ENCODE measurements at regions not wholly inside any gene's neighbourhood (a gene's known extent, or its start where the extent isn't known, plus 50 kb on each side); places are given as distances from the start of the nearest gene placed in this dataset.
"Not testable (repeated sequence)": the region's sequence is repeated elsewhere in the genome, so short reads cannot be mapped to it uniquely, and the experiment has no call there.

DNA sequence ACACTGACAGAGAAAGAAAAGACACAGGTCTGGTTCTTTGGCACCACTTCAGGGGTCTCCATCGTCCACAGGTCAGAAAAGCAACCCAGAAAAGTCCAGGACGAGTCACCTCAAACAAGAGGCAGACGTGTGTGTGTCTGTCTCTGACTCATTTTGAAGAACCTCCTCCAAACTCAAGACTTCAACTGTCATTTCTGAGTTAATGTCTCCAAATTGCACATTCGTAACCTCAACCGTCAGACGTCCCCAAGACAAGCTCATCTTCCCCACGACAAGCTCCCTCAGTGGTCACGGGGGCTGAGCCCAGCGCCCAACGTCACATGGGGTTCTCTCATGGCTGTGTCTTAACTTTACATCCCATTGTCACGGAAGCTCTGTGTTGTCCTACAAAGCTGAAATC lies 70.2 kb upstream of the TNK2 start:
- H3K36me3 ChIP-seq (ENCODE audit: control insufficient read depth, insufficient read depth, low read length); H3K4me1 ChIP-seq (ENCODE audit: control insufficient read depth, extremely low read depth, insufficient read depth, low read length); H3K79me2 ChIP-seq (ENCODE audit: control insufficient read depth, insufficient read depth, low read length); H3K4me3 ChIP-seq (replicated peaks in 1 of 4; ENCODE audit: control extremely low read depth in 1 of 4, insufficient read depth in 1 of 4, low read depth in 3 of 4, low read length in 4 of 4); H3K9ac ChIP-seq (ENCODE audit: insufficient read depth, low read length); H3K9me3 ChIP-seq (ENCODE audit: control insufficient read depth, insufficient read depth, low read depth, low read length); H3K4me2 ChIP-seq (ENCODE audit: extremely low read depth, insufficient read depth, low read length); DNase-seq (ENCODE audit: low read depth in 2 of 2); H3K27me3 ChIP-seq (ENCODE audit: control insufficient read depth, insufficient read depth, low read length); H3K27ac ChIP-seq (ENCODE audit: insufficient read depth, low read length); H4K20me1 ChIP-seq (ENCODE audit: control insufficient read depth, extremely low read depth, insufficient read depth, low read length); H2AFZ ChIP-seq (ENCODE audit: low read length): not testable (repeated sequence)

DNA sequence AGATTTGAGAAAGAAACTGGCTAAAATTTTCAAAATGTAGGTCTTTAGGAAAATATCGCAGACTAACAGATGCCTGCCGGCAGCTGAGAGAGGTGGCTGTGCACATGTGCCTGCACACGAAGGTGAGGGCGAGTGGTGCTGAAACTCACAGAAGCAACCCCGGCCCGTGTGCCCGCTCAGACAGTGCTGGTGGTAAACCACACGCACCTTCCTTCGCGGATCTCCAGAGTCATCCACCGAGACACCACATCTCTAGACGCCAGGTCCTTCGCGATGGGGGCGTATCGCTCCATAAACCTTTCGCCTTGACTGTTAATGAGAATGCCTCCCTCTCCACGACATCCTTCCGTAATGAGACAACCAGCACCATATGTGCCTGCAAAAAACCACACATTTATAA lies 68.5 kb upstream of the TNK2 start:
- H4K20me1 ChIP-seq (ENCODE audit: control insufficient read depth, extremely low read depth, insufficient read depth, low read length); H3K4me2 ChIP-seq (ENCODE audit: extremely low read depth, insufficient read depth, low read length); H3K9me3 ChIP-seq (ENCODE audit: control insufficient read depth, insufficient read depth, low read depth, low read length); H3K4me1 ChIP-seq (ENCODE audit: control insufficient read depth, extremely low read depth, insufficient read depth, low read length); H3K4me3 ChIP-seq (replicated peaks in 1 of 4; ENCODE audit: control extremely low read depth in 1 of 4, insufficient read depth in 1 of 4, low read depth in 3 of 4, low read length in 4 of 4); DNase-seq (ENCODE audit: low read depth in 2 of 2); H2AFZ ChIP-seq (ENCODE audit: low read length); H3K27ac ChIP-seq (ENCODE audit: insufficient read depth, low read length); H3K9ac ChIP-seq (ENCODE audit: insufficient read depth, low read length); H3K79me2 ChIP-seq (ENCODE audit: control insufficient read depth, insufficient read depth, low read length); H3K27me3 ChIP-seq (ENCODE audit: control insufficient read depth, insufficient read depth, low read length); H3K36me3 ChIP-seq (ENCODE audit: control insufficient read depth, insufficient read depth, low read length): not testable (repeated sequence)

DNA sequence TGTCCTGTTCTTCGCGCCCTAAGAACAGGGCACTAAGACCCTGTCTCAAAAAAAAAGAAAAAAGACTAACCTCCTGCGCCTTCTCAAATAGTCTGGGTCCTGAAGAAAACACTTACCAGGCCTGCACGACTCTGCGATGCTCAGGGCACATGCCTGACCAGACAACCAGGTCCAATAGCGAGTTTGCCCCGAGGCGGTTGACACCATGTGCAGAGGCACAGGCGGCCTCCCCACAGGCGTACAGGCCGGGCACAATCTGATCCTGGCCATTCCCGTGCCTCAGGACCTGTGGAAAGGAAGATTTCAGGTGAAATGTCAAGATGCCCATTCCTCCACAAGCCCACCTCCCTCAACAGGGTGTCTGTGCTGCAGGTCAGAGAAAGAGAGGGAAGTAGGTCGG lies 65.9 kb upstream of the TNK2 start:
- H2AFZ ChIP-seq (ENCODE audit: low read length); H4K20me1 ChIP-seq (ENCODE audit: control insufficient read depth, extremely low read depth, insufficient read depth, low read length); H3K79me2 ChIP-seq (ENCODE audit: control insufficient read depth, insufficient read depth, low read length); H3K4me1 ChIP-seq (ENCODE audit: control insufficient read depth, extremely low read depth, insufficient read depth, low read length); H3K27me3 ChIP-seq (ENCODE audit: control insufficient read depth, insufficient read depth, low read length); H3K36me3 ChIP-seq (ENCODE audit: control insufficient read depth, insufficient read depth, low read length); H3K9ac ChIP-seq (ENCODE audit: insufficient read depth, low read length); H3K4me3 ChIP-seq (replicated peaks in 1 of 4; ENCODE audit: control extremely low read depth in 1 of 4, insufficient read depth in 1 of 4, low read depth in 3 of 4, low read length in 4 of 4); H3K27ac ChIP-seq (ENCODE audit: insufficient read depth, low read length); H3K9me3 ChIP-seq (ENCODE audit: control insufficient read depth, insufficient read depth, low read depth, low read length); DNase-seq (ENCODE audit: low read depth in 2 of 2); H3K4me2 ChIP-seq (ENCODE audit: extremely low read depth, insufficient read depth, low read length): not testable (repeated sequence)

DNA sequence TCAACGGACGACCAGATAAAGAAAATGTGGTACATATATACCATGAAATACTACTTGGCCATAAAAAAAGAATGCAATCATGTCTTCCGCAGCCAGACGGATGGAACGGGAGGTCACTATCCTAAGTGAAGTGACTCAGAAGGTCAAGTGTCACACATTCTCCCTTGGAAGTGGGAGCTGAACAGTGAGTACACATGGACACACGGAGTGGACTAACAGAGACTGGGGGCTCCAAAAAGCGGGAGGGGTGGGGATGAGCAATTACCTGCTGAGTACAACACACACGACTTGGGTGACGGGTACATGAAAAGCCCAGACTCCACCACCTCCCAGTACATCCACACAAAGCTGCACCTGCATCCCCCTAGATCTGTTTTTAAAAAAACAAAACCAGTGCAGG lies 62.5 kb upstream of the TNK2 start:
- not testable (repeated sequence) for H3K27ac ChIP-seq (ENCODE audit: insufficient read depth, low read length); H3K4me1 ChIP-seq (ENCODE audit: control insufficient read depth, extremely low read depth, insufficient read depth, low read length); H4K20me1 ChIP-seq (ENCODE audit: control insufficient read depth, extremely low read depth, insufficient read depth, low read length); H3K4me2 ChIP-seq (ENCODE audit: extremely low read depth, insufficient read depth, low read length); H3K27me3 ChIP-seq (ENCODE audit: control insufficient read depth, insufficient read depth, low read length); H3K36me3 ChIP-seq (ENCODE audit: control insufficient read depth, insufficient read depth, low read length); H2AFZ ChIP-seq (ENCODE audit: low read length); H3K4me3 ChIP-seq (replicated peaks in 1 of 4; ENCODE audit: control extremely low read depth in 1 of 4, insufficient read depth in 1 of 4, low read depth in 3 of 4, low read length in 4 of 4); H3K9ac ChIP-seq (ENCODE audit: insufficient read depth, low read length); H3K79me2 ChIP-seq (ENCODE audit: control insufficient read depth, insufficient read depth, low read length); DNase-seq (ENCODE audit: low read depth in 2 of 2); H3K9me3 ChIP-seq (ENCODE audit: control insufficient read depth, insufficient read depth, low read depth, low read length)

DNA sequence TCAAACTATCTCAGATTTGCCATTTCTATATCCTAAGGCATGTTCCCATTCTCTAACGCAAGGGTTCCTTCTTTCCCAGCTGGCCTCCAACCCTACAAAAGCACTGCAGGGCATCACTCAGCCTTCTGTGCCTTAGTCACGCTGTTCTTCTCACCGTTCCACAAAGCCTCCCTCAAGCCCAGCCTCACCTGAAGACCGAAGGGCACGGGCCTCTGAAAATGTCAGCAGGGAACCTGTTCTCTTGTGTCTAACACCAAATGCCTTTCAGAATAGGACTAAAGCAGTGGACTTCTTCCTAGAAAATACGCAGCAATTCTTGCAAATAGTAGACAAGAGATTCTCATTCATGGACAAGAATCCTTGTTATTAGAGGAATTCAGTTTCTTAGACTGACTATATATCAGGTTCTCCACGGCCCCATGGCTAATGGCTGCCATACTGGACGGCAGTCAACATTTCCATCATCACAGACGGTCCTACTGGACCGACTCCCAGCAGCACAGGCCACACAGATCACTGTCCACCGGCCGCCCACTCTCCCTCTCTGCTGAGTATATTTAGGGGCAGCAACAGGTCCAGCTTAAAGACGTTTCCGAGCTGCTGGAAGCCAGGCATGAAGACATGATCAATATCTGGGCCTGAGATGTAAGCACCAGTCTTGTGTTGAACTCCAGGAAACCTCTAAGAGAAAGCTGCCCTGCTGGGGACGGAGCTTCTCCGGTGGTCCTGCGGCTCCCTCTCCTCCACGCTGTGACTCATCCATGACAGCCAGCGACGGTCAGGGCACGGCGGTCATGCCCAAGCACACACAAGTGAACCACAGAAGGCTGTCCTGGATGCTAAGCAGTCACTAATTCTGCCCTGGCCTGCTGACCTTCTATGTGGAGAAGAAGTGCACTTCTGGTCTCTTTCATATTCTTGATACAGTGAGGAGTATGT lies 61.8 kb upstream of the TNK2 start:
- H3K79me2 ChIP-seq (ENCODE audit: control insufficient read depth, insufficient read depth, low read length); H3K27me3 ChIP-seq (ENCODE audit: control insufficient read depth, insufficient read depth, low read length); H3K36me3 ChIP-seq (ENCODE audit: control insufficient read depth, insufficient read depth, low read length); DNase-seq (ENCODE audit: low read depth in 2 of 2); H3K4me2 ChIP-seq (ENCODE audit: extremely low read depth, insufficient read depth, low read length); H4K20me1 ChIP-seq (ENCODE audit: control insufficient read depth, extremely low read depth, insufficient read depth, low read length); H3K9me3 ChIP-seq (ENCODE audit: control insufficient read depth, insufficient read depth, low read depth, low read length); H3K9ac ChIP-seq (ENCODE audit: insufficient read depth, low read length); H2AFZ ChIP-seq (ENCODE audit: low read length); H3K27ac ChIP-seq (ENCODE audit: insufficient read depth, low read length); H3K4me1 ChIP-seq (ENCODE audit: control insufficient read depth, extremely low read depth, insufficient read depth, low read length); H3K4me3 ChIP-seq (replicated peaks in 1 of 4; ENCODE audit: control extremely low read depth in 1 of 4, insufficient read depth in 1 of 4, low read depth in 3 of 4, low read length in 4 of 4): not testable (repeated sequence)

DNA sequence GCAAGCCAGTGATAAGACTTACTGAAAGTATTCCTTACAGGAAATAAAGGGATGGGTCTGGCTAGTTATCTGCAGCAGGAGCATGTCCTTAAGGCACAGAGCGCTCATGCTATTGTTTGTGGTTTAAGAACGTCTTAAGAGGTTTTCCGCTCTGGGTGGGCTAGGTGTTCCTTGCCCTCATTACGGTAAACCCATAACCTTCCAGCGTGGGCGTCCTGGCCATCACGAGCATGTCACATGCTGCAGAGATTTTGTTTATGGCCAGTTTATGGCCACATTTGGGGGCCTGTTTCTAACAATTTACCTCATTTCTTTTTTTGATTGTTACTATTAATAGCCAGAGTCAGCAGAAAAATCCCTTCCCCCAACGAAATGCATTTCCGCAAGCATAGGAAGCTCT lies 61.0 kb upstream of the TNK2 start:
- not testable (repeated sequence) for H3K4me1 ChIP-seq (ENCODE audit: control insufficient read depth, extremely low read depth, insufficient read depth, low read length); H2AFZ ChIP-seq (ENCODE audit: low read length); H3K36me3 ChIP-seq (ENCODE audit: control insufficient read depth, insufficient read depth, low read length); H3K9ac ChIP-seq (ENCODE audit: insufficient read depth, low read length); H3K9me3 ChIP-seq (ENCODE audit: control insufficient read depth, insufficient read depth, low read depth, low read length); DNase-seq (ENCODE audit: low read depth in 2 of 2); H3K27me3 ChIP-seq (ENCODE audit: control insufficient read depth, insufficient read depth, low read length); H4K20me1 ChIP-seq (ENCODE audit: control insufficient read depth, extremely low read depth, insufficient read depth, low read length); H3K79me2 ChIP-seq (ENCODE audit: control insufficient read depth, insufficient read depth, low read length); H3K4me3 ChIP-seq (replicated peaks in 1 of 4; ENCODE audit: control extremely low read depth in 1 of 4, insufficient read depth in 1 of 4, low read depth in 3 of 4, low read length in 4 of 4); H3K4me2 ChIP-seq (ENCODE audit: extremely low read depth, insufficient read depth, low read length); H3K27ac ChIP-seq (ENCODE audit: insufficient read depth, low read length)

DNA sequence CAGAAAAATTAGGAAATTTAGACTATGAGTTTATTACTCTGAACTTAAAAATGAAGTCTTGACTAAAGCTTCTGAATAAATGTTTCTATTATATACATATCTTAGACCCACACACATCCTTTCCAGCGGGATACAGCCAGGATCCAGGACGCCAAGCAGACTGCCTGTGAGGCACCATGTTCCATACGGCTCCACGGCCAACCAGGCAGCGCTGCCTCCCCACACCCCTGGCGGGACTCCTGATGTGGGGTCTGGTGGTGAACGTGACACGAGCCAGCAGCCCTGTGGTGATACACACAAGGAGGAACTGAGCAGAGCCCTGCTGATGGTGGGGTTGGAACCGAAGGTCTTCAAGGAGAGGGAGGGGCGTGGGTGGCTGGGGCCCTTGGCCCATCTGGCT lies 59.8 kb upstream of the TNK2 start:
- not testable (repeated sequence) for H3K27ac ChIP-seq (ENCODE audit: insufficient read depth, low read length); H3K4me3 ChIP-seq (replicated peaks in 1 of 4; ENCODE audit: control extremely low read depth in 1 of 4, insufficient read depth in 1 of 4, low read depth in 3 of 4, low read length in 4 of 4); H3K4me2 ChIP-seq (ENCODE audit: extremely low read depth, insufficient read depth, low read length); H3K9me3 ChIP-seq (ENCODE audit: control insufficient read depth, insufficient read depth, low read depth, low read length); H4K20me1 ChIP-seq (ENCODE audit: control insufficient read depth, extremely low read depth, insufficient read depth, low read length); H3K36me3 ChIP-seq (ENCODE audit: control insufficient read depth, insufficient read depth, low read length); H3K79me2 ChIP-seq (ENCODE audit: control insufficient read depth, insufficient read depth, low read length); H3K9ac ChIP-seq (ENCODE audit: insufficient read depth, low read length); DNase-seq (ENCODE audit: low read depth in 2 of 2); H3K4me1 ChIP-seq (ENCODE audit: control insufficient read depth, extremely low read depth, insufficient read depth, low read length); H2AFZ ChIP-seq (ENCODE audit: low read length); H3K27me3 ChIP-seq (ENCODE audit: control insufficient read depth, insufficient read depth, low read length)

Measured in fibroblast of lung (primary cell).